Trophoblast cell (in vitro differentiated cells and primary cell): ENCODE measurements at regions not wholly inside any gene's neighbourhood (a gene's known extent, or its start where the extent isn't known, plus 50 kb on each side); places are given as distances from the start of the nearest gene placed in this dataset.

Source experiments
- DNase-seq, 2 donors: peaks; one replicate each; pipeline ENCODE4 v3.0.0-alpha.2; 2016
- H2AFZ ChIP-seq: 2 replicates; pipeline ENCODE4 v1.6.1; 2013; ENCODE audit warnings: low read length, moderate library complexity, mild to moderate bottlenecking; ENCODE audit not compliant: insufficient read depth, poor library complexity
- H2AK5ac ChIP-seq: 2 replicates; pipeline ENCODE4 v1.6.1; 2013; ENCODE audit warnings: mild to moderate bottlenecking, low read length
- H2BK120ac ChIP-seq: 2 replicates; pipeline ENCODE4 v1.6.1; 2013; ENCODE audit warnings: low read length, mild to moderate bottlenecking, moderate library complexity; ENCODE audit not compliant: insufficient read depth, poor library complexity
- H2BK12ac ChIP-seq: 2 replicates; pipeline ENCODE4 v1.6.1; 2013; ENCODE audit warnings: mild to moderate bottlenecking, low read length, moderate library complexity
- H2BK5ac ChIP-seq: 2 replicates; pipeline ENCODE4 v1.6.1; 2013; ENCODE audit warnings: low read length, low read depth, moderate library complexity, mild to moderate bottlenecking; ENCODE audit not compliant: poor library complexity
- H3K14ac ChIP-seq: 2 replicates; pipeline ENCODE4 v1.6.1; 2013; ENCODE audit warnings: mild to moderate bottlenecking, low read length
- H3K18ac ChIP-seq: 2 replicates; pipeline ENCODE4 v1.6.1; 2013; ENCODE audit warnings: mild to moderate bottlenecking, low read length
- H3K23ac ChIP-seq: 2 replicates; pipeline ENCODE4 v1.6.1; 2013; ENCODE audit warnings: low read length
- H3K27ac ChIP-seq: 2 replicates; pipeline ENCODE4 v1.5.1; 2013; ENCODE audit warnings: low read depth, mild to moderate bottlenecking, inconsistent platforms, low read length, moderate library complexity
- H3K27me3 ChIP-seq: 2 replicates; pipeline ENCODE4 v1.6.1; 2013; ENCODE audit warnings: inconsistent platforms, mild to moderate bottlenecking, low read length, moderate library complexity; ENCODE audit not compliant: insufficient read depth
- H3K36me3 ChIP-seq, 2 experiments: 1 replicate in 1 of 2; 2 replicates in 1 of 2; pipeline ENCODE4 v1.6.1; 2013; ENCODE audit warnings: low read length in 2 of 2, mild to moderate bottlenecking in 2 of 2, moderate library complexity in 1 of 2; ENCODE audit not compliant: insufficient read depth in 2 of 2, control insufficient read depth in 1 of 2
- H3K4ac ChIP-seq: 2 replicates; pipeline ENCODE4 v1.6.1; 2013; ENCODE audit warnings: low read depth, mild to moderate bottlenecking, low read length, moderate library complexity
- H3K4me1 ChIP-seq, 2 experiments: 1 replicate in 1 of 2; 2 replicates in 1 of 2; pipeline ENCODE4 v1.6.1; 2013; ENCODE audit warnings: low read length in 2 of 2, mild to moderate bottlenecking in 2 of 2, moderate library complexity in 1 of 2; ENCODE audit not compliant: insufficient read depth in 2 of 2, control insufficient read depth in 1 of 2
- H3K4me2 ChIP-seq: 2 replicates; pipeline ENCODE4 v1.6.1; 2013; ENCODE audit warnings: inconsistent platforms, mild to moderate bottlenecking, low read length, moderate library complexity
- H3K4me3 ChIP-seq: 2 replicates; pipeline ENCODE4 v1.5.1; 2013; ENCODE audit warnings: mild to moderate bottlenecking, low read depth, low read length, inconsistent platforms
- H3K79me1 ChIP-seq: one replicate; pipeline ENCODE4 v1.6.1; 2013; ENCODE audit warnings: low read length
- H3K79me2 ChIP-seq: 2 replicates; pipeline ENCODE4 v1.6.1; 2013; ENCODE audit warnings: low read length, mild to moderate bottlenecking; ENCODE audit not compliant: control insufficient read depth, insufficient read depth, poor library complexity
- H3K9ac ChIP-seq: 2 replicates; pipeline ENCODE4 v1.6.1; 2013; ENCODE audit warnings: mild to moderate bottlenecking, low read length
- H3K9me3 ChIP-seq: 2 replicates; pipeline ENCODE4 v1.6.1; 2013; ENCODE audit warnings: low read depth, mild to moderate bottlenecking, control low read depth, inconsistent platforms, low read length; ENCODE audit not compliant: insufficient read depth
- H4K12ac ChIP-seq: 2 replicates; pipeline ENCODE4 v1.6.1; 2013; ENCODE audit warnings: low read depth, mild to moderate bottlenecking, low read length, moderate library complexity
- H4K8ac ChIP-seq: 2 replicates; pipeline ENCODE4 v1.6.1; 2013; ENCODE audit warnings: low read depth, mild to moderate bottlenecking, low read length, moderate library complexity
- H4K91ac ChIP-seq: one replicate; pipeline ENCODE4 v1.6.1; 2013; ENCODE audit warnings: low read depth, mild to moderate bottlenecking, low read length, moderate library complexity
- WGBS: extraction: QIAGEN DNeasy Blood & Tissue Kit; methylation state at CpG from one replicate; pipeline ENCODE4 v1.1.7; 2013; ENCODE audit warnings: missing lambda C conversion rate; ENCODE audit not compliant: insufficient read length, insufficient coverage; ENCODE audit errors: extremely low coverage; 5-methylcytosine and 5-hydroxymethylcytosine counted together

DNA sequence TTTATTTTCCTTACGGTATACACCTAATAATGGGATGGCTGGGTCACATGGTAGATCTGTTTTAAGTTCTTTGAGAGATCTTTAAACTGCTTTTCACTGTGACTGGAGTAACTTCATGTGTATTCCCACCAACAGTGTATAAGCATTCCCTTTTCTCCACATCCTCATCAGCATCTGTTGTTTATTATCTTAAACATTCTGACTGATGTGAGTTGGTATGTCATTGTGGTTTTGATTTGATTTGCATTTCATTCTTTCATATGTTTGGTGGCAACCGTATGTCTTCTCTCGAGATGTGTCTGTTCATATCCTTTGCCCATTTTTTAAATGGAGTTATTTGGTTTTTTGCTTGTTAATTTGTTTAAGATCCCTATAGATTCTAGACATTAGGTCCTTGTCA is 114.8 kb downstream of the DDX3Y start:
- H2AFZ ChIP-seq = no peak overlapping the region
- no peak for DNase-seq
- H3K27ac ChIP-seq = no peak overlapping the region
- no peaks in the 10 kb centered on the region for H3K9me3 ChIP-seq
- no peak overlapping the region for H4K12ac ChIP-seq
- no peaks in the 10 kb centered on the region for H3K36me3 ChIP-seq
- no peak overlapping the region for H3K9ac ChIP-seq
- H2BK12ac ChIP-seq = no peak overlapping the region
- no peak overlapping the region for H3K18ac ChIP-seq
- no peak overlapping the region for H3K23ac ChIP-seq
- H3K4ac ChIP-seq = no peak overlapping the region
- no peak overlapping the region for H3K14ac ChIP-seq
- H4K8ac ChIP-seq = no peak overlapping the region
- H3K79me1 ChIP-seq = no peaks in the 10 kb centered on the region
- no peaks in the 10 kb centered on the region for H3K4me1 ChIP-seq
- no peak overlapping the region for H2AK5ac ChIP-seq
- no peak overlapping the region for H2BK5ac ChIP-seq
- no peaks in the 10 kb centered on the region for H3K79me2 ChIP-seq
- H3K27me3 ChIP-seq = no peaks in the 10 kb centered on the region
- no peak overlapping the region for H2BK120ac ChIP-seq
- no peak overlapping the region for H3K4me2 ChIP-seq
- H3K4me3 ChIP-seq = no peak overlapping the region
- WGBS = no CpG with 5 or more reads among the region's 3 CpGs
- H4K91ac ChIP-seq = no peak overlapping the region

DNA sequence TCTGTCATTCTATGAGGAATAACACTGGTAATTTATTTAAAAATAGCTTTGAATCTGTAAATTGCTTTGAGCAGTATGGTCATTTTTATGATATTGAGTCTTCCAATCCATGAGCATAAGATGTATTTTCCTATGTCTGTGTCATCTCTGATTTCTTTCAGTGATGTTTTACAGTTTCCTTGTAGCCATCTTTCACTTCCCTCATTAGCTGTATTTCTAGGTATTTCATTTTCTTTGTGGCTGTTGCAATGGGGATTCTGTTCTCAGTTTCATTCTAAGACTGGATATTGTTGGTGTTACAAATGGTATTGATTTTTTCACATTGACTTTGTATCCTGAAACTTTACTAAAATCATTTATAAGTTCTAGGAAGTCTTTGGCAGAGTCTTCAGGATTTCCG is 116.2 kb downstream of the DDX3Y start:
- H3K9ac ChIP-seq = no peak overlapping the region
- no peak overlapping the region for H3K4ac ChIP-seq
- H3K79me2 ChIP-seq = no peaks in the 10 kb centered on the region
- no peak overlapping the region for H3K23ac ChIP-seq
- no peak overlapping the region for H2AFZ ChIP-seq
- no peaks in the 10 kb centered on the region for H3K9me3 ChIP-seq
- H3K79me1 ChIP-seq = no peaks in the 10 kb centered on the region
- H3K4me2 ChIP-seq = no peak overlapping the region
- DNase-seq = no peak
- no peaks in the 10 kb centered on the region for H3K4me1 ChIP-seq
- H4K12ac ChIP-seq = no peak overlapping the region
- H2BK120ac ChIP-seq = no peak overlapping the region
- WGBS = no CpG with 5 or more reads among the region's 1 CpG
- no peak overlapping the region for H4K8ac ChIP-seq
- H3K4me3 ChIP-seq = no peak overlapping the region
- H3K36me3 ChIP-seq = no peaks in the 10 kb centered on the region
- H4K91ac ChIP-seq = no peak overlapping the region
- no peak overlapping the region for H3K27ac ChIP-seq
- H3K18ac ChIP-seq = no peak overlapping the region
- no peak overlapping the region for H2AK5ac ChIP-seq
- H2BK5ac ChIP-seq = no peak overlapping the region
- H3K27me3 ChIP-seq = no peaks in the 10 kb centered on the region
- no peak overlapping the region for H3K14ac ChIP-seq
- no peak overlapping the region for H2BK12ac ChIP-seq

- H4K91ac ChIP-seq = no peak overlapping the region
- no peak overlapping the region for H2BK120ac ChIP-seq
- no peak overlapping the region for H2BK12ac ChIP-seq
- H3K27ac ChIP-seq = no peak overlapping the region
- no peak overlapping the region for H3K9ac ChIP-seq
- H3K4ac ChIP-seq = no peak overlapping the region
- no peak overlapping the region for H3K23ac ChIP-seq
- no peak overlapping the region for H2BK5ac ChIP-seq
- H3K36me3 ChIP-seq = no peaks in the 10 kb centered on the region
- H3K4me1 ChIP-seq = no peaks in the 10 kb centered on the region
- WGBS = no CpG with 5 or more reads among the region's 3 CpGs
- H4K8ac ChIP-seq = no peak overlapping the region
- no peak overlapping the region for H2AFZ ChIP-seq
- H3K4me3 ChIP-seq = no peak overlapping the region
- no peak overlapping the region for H2AK5ac ChIP-seq
- H3K79me1 ChIP-seq = no peaks in the 10 kb centered on the region
- DNase-seq = no peak
- H3K27me3 ChIP-seq = no peaks in the 10 kb centered on the region
- no peak overlapping the region for H3K4me2 ChIP-seq
- no peak overlapping the region for H3K14ac ChIP-seq
- H4K12ac ChIP-seq = no peak overlapping the region
- no peak overlapping the region for H3K18ac ChIP-seq
- no peaks in the 10 kb centered on the region for H3K79me2 ChIP-seq
- H3K9me3 ChIP-seq = no peaks in the 10 kb centered on the region
Observed at GRCh38 chrY:13023607-13024006, 118.9 kb downstream of the DDX3Y start.

GRCh38 chrY:13024447-13024846 is 119.8 kb downstream of the DDX3Y start:
- Histone ChIP-seq H3K23ac (no peak overlapping the region), H3K4me1 (no peaks in the 10 kb centered on the region), H4K12ac (no peak overlapping the region), H2AFZ (no peak overlapping the region), H4K91ac (no peak overlapping the region), H3K4me3 (no peak overlapping the region), H3K18ac (no peak overlapping the region), H3K79me1 (no peaks in the 10 kb centered on the region), H2BK120ac (no peak overlapping the region), H4K8ac (no peak overlapping the region), H3K9ac (no peak overlapping the region), H3K79me2 (no peaks in the 10 kb centered on the region), H3K4ac (no peak overlapping the region), H3K27ac (no peak overlapping the region), H3K27me3 (no peaks in the 10 kb centered on the region), H3K14ac (no peak overlapping the region), H3K4me2 (no peak overlapping the region), H3K9me3 (no peaks in the 10 kb centered on the region), H2BK12ac (no peak overlapping the region), H3K36me3 (no peaks in the 10 kb centered on the region), H2BK5ac (no peak overlapping the region), H2AK5ac (no peak overlapping the region)
- no peak for DNase-seq

GRCh38 chrY:13026906-13027305 is 122.2 kb downstream of the DDX3Y start:
- no peak overlapping the region for H2AFZ ChIP-seq
- H4K8ac ChIP-seq = no peak overlapping the region
- no peak overlapping the region for H4K12ac ChIP-seq
- H2BK12ac ChIP-seq = no peak overlapping the region
- no peaks in the 10 kb centered on the region for H3K79me1 ChIP-seq
- H3K4me2 ChIP-seq = no peak overlapping the region
- no peak overlapping the region for H2BK120ac ChIP-seq
- no peak overlapping the region for H3K4me3 ChIP-seq
- no peak overlapping the region for H3K9ac ChIP-seq
- DNase-seq = no peak
- H3K23ac ChIP-seq = no peak overlapping the region
- no peak overlapping the region for H3K18ac ChIP-seq
- no peak overlapping the region for H4K91ac ChIP-seq
- H3K4ac ChIP-seq = no peak overlapping the region
- H3K9me3 ChIP-seq = no peaks in the 10 kb centered on the region
- no peaks in the 10 kb centered on the region for H3K4me1 ChIP-seq
- H3K36me3 ChIP-seq = no peaks in the 10 kb centered on the region
- no peaks in the 10 kb centered on the region for H3K79me2 ChIP-seq
- no peak overlapping the region for H3K14ac ChIP-seq
- no CpG with 5 or more reads among the region's 2 CpGs for WGBS
- H3K27ac ChIP-seq = no peak overlapping the region
- H3K27me3 ChIP-seq = no peaks in the 10 kb centered on the region
- H2BK5ac ChIP-seq = no peak overlapping the region
- no peak overlapping the region for H2AK5ac ChIP-seq
